ENCODE measurements at regions not wholly inside any gene's neighbourhood (a gene's known extent, or its start where the extent isn't known, plus 50 kb on each side); places are given as distances from the start of the nearest gene placed in this dataset.

- H3K9me3 ChIP-seq, result no peaks in the 10 kb centered on the region
- peak in 1 of 2 donors; percentile 3 for DNase-seq
- H3K27ac ChIP-seq, result no peak overlapping the region
- 61 to 79% (median 68%) methylated on average over 3 of the region's 3 CpGs for WGBS, 5 donors
- no peak overlapping the region for H3K4me3 ChIP-seq
- TF ChIP-seq EP300 (IDR thresholded peaks at IDR 0.05) (no peak), POLR2AphosphoS5 (IDR thresholded peaks at IDR 0.05) (no peak)
- TF ChIP-seq, protein P1, sequence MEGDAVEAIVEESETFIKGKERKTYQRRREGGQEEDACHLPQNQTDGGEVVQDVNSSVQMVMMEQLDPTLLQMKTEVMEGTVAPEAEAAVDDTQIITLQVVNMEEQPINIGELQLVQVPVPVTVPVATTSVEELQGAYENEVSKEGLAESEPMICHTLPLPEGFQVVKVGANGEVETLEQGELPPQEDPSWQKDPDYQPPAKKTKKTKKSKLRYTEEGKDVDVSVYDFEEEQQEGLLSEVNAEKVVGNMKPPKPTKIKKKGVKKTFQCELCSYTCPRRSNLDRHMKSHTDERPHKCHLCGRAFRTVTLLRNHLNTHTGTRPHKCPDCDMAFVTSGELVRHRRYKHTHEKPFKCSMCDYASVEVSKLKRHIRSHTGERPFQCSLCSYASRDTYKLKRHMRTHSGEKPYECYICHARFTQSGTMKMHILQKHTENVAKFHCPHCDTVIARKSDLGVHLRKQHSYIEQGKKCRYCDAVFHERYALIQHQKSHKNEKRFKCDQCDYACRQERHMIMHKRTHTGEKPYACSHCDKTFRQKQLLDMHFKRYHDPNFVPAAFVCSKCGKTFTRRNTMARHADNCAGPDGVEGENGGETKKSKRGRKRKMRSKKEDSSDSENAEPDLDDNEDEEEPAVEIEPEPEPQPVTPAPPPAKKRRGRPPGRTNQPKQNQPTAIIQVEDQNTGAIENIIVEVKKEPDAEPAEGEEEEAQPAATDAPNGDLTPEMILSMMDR (IDR thresholded peaks at IDR 0.05), result no peak
- no peaks in the 10 kb centered on the region for H3K27me3 ChIP-seq
- no peaks in the 10 kb centered on the region for H3K36me3 ChIP-seq
- peaks cover 0 to 13% (median 4%) of the 10 kb centered on the region in 4 donors for H3K4me1 ChIP-seq
- intact Hi-C loops (cut with DNase I; ENCODE audit: low total_unique reads), result no loop called here
These were observed 58.6 kb upstream of the SHISA6 start for GRCh38 chr17:11182430-11182829.

GRCh38 chr17:11178581-11178980 is 62.4 kb upstream of the SHISA6 start:
- intact Hi-C loops (cut with DNase I; ENCODE audit: low total_unique reads), result no loop called here
- no peak overlapping the region for H3K4me3 ChIP-seq
- no peaks in the 10 kb centered on the region for H3K27me3 ChIP-seq
- no peaks in the 10 kb centered on the region for H3K36me3 ChIP-seq
- no peak for DNase-seq
- TF ChIP-seq POLR2A (IDR thresholded peaks at IDR 0.05), result no peak
- TF ChIP-seq EP300 (IDR thresholded peaks at IDR 0.05), result no peak
- TF ChIP-seq, protein P1 (IDR thresholded peaks at IDR 0.05), result no peak
- TF ChIP-seq POLR2AphosphoS5 (IDR thresholded peaks at IDR 0.05), result no peak
- peaks cover 0 to 22% (median 10%) of the 10 kb centered on the region in 4 donors for H3K4me1 ChIP-seq
- 34 to 56% (median 50%) methylated on average over 3 of the region's 3 CpGs for WGBS, 5 donors
- H3K27ac ChIP-seq, result peak overlapping the region in 1 of 5 donors; percentile 21
- H3K9me3 ChIP-seq, result no peaks in the 10 kb centered on the region

DNA sequence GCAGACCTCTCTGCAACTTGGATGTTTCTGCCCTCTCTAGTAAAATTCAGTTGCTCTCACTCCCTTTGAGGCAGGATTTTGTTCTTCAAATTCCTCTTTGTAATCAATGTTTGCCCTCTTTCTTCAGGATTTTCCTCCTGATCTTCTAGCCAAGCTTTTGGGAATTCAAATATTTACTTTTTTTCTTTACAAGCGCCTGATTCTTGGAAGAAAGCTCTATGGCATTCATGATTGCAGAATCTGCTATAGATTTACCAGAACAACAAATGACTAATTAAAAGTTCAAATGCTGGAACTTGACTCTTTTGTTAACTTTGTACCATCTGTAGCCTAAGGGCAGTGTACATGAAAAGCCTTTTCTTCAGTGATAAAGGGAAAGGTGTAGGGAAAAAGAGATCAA is 63.7 kb upstream of the SHISA6 start:
- TF ChIP-seq POLR2AphosphoS5 (IDR thresholded peaks at IDR 0.05) (peak in 1 of 3 donors; percentile 12), EP300 (IDR thresholded peaks at IDR 0.05) (no peak)
- WGBS, 5 donors, result 19 to 59% (median 24%) methylated on average over 1 of the region's 1 CpG
- Histone ChIP-seq H3K9me3 (no peaks in the 10 kb centered on the region), H3K4me3 (no peak overlapping the region), H3K27ac (peak overlapping the region in 1 of 5 donors; percentile 42), H3K27me3 (no peaks in the 10 kb centered on the region), H3K36me3 (no peaks in the 10 kb centered on the region), H3K4me1 (peaks cover 0 to 22% (median 10%) of the 10 kb centered on the region in 4 donors)
- DNase-seq, result no peak
- intact Hi-C loops (cut with DNase I; ENCODE audit: low total_unique reads), result no loop called here

DNA sequence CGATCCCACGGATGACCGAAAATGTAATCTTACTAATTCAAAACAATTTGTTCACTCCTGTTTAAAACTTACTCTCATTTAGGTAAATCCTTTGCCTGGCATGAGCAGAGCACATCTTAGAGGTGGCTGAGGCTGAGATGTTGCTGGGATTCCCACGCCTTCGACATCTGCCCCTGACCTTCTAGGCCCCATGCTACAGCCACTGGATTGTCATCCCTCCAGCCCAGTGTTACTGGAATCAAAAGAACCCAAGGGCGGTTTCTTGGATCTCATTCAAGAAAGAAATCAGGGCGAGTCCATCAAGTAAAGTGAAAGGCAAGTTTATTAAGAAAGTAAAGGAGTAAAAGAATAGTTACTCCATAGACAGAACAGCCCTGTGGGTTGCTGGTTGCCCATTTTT is 64.5 kb upstream of the SHISA6 start:
- TF ChIP-seq, protein P1 (IDR thresholded peaks at IDR 0.05), result no peak
- TF ChIP-seq POLR2A (IDR thresholded peaks at IDR 0.05) (no peak), POLR2AphosphoS5 (IDR thresholded peaks at IDR 0.05) (no peak), EP300 (IDR thresholded peaks at IDR 0.05) (no peak)
- no peaks in the 10 kb centered on the region for H3K27me3 ChIP-seq
- 31 to 47% (median 42%) methylated on average over 6 to 7 of the region's 7 CpGs for WGBS, 5 donors

DNA sequence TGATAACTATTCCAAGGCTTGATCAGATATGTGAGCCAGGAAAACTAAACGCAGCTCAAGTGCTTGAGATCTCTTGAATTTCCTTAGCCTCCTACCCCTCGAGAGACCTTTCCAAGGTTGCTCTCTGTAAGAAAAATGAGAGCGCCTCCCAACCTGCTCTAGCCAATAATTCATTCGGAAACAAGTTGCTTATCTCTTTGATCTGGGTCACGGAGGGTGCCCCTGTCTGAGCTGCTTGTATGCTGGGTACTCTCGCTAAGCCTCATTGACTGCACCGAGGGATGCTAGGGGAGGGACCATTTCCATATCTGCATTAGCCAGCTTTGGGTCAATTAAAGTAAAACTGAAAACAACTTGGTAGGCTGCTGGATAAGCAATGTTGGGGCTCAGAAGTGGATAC is 70.1 kb upstream of the SHISA6 start:
- H3K4me1 ChIP-seq, result no peaks in the 10 kb centered on the region
- H3K27me3 ChIP-seq, result no peaks in the 10 kb centered on the region
- TF ChIP-seq, protein P1 (IDR thresholded peaks at IDR 0.05), result no peak
- TF ChIP-seq EP300 (IDR thresholded peaks at IDR 0.05), result no peak
- TF ChIP-seq POLR2AphosphoS5 (IDR thresholded peaks at IDR 0.05), result no peak
- TF ChIP-seq POLR2A (IDR thresholded peaks at IDR 0.05), result no peak
- H3K36me3 ChIP-seq, result no peaks in the 10 kb centered on the region
- no peak overlapping the region for H3K27ac ChIP-seq
- H3K4me3 ChIP-seq, result no peak overlapping the region
- WGBS, 5 donors, result 47 to 76% (median 72%) methylated on average over 7 of the region's 7 CpGs
- peaks cover 0 to 11% (median 9%) of the 10 kb centered on the region in 4 donors for H3K9me3 ChIP-seq
- intact Hi-C loops (cut with DNase I; ENCODE audit: low total_unique reads), result no loop called here
- no peak for DNase-seq

More for the DNA sequence above, 64.5 kb upstream of the SHISA6 start:
- H3K27ac ChIP-seq, result peak overlapping the region in 1 of 5 donors; percentile 42
- H3K36me3 ChIP-seq, result no peaks in the 10 kb centered on the region
- H3K9me3 ChIP-seq, result no peaks in the 10 kb centered on the region
- intact Hi-C loops (cut with DNase I; ENCODE audit: low total_unique reads), result no loop called here
- H3K4me3 ChIP-seq, result no peak overlapping the region
- peaks cover 0 to 22% (median 10%) of the 10 kb centered on the region in 4 donors for H3K4me1 ChIP-seq
- DNase-seq, result no peak

Data from stomach (tissue), 8 donors.